ENCODE measurements at regions not wholly inside any gene's neighbourhood (a gene's known extent, or its start where the extent isn't known, plus 50 kb on each side); places are given as distances from the start of the nearest gene placed in this dataset.

DNA sequence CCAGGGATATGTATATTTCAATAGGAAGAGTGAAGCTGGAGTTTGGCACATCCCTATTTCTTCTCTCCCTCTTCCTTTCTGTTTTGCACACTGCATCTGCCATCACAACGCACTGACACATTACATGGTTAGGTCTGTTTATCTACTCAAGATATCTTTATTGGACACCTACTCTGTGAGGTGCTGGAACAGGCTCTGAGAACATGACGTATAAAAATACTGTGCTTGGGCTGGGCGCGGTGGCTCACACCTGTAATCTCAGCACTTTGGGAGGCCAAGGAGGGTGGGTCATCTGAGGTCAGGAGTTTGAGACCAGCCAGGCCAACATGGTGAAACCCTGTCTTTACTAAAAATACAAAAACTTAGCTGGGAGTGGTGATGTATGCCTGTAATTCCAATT is 653.3 kb downstream of the SLC4A3 start:
- Histone ChIP-seq H3K36me3 (no peaks in the 10 kb centered on the region), H3K4me3 (no peak overlapping the region), H3K9ac (no peak overlapping the region), H3K27me3 (no peaks in the 10 kb centered on the region), H3K27ac (no peak overlapping the region), H4K20me1 (no peaks in the 10 kb centered on the region), H3K9me3 (replicated peaks in 1 of 11) (no peaks in the 10 kb centered on the region), H3K4me1 (peaks cover 0 to 9% (median 3%) of the 10 kb centered on the region in 10 experiments; a peak in 8 of 20 replicates), H3K4me2 (peak overlapping the region in 5 of 11 experiments; percentile 6 to 63 (median 35); a peak in 6 of 22 replicates)
- TF ChIP-seq Cebpa-rat (IDR thresholded peaks at IDR 0.05) = no peak

DNA sequence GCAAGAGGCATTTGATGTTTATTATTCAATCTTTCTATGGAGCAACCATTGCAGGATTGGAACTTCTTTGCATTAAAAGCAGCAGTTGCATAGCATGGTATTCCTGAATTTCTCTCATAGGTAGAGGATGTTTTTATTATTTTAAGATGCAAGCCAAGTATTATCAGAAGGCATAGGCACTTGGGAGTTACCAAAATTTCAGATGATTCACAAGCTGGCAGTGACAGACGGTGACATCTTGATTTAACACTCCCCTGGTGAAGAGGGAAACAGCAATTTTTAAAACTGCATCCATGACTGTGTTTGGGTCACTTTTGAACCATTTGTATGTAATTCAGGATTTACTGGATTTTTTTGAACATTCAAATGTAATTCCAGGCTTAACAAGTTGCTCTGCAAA is 654.3 kb downstream of the SLC4A3 start:
- H3K36me3 ChIP-seq = no peaks in the 10 kb centered on the region
- H3K4me3 ChIP-seq = no peak overlapping the region
- no peaks in the 10 kb centered on the region for H3K9me3 ChIP-seq (replicated peaks in 1 of 11)
- H4K20me1 ChIP-seq = no peaks in the 10 kb centered on the region
- no peak overlapping the region for H3K27ac ChIP-seq
- H3K9ac ChIP-seq = no peak overlapping the region
- peaks cover 0 to 9% (median 3%) of the 10 kb centered on the region in 10 experiments; a peak in 8 of 20 replicates for H3K4me1 ChIP-seq
- H3K4me2 ChIP-seq = peak overlapping the region in 4 of 11 experiments; percentile 6 to 63 (median 32); a peak in 3 of 22 replicates
- no peaks in the 10 kb centered on the region for H3K27me3 ChIP-seq
- no peak for TF ChIP-seq Cebpa-rat (IDR thresholded peaks at IDR 0.05)

DNA sequence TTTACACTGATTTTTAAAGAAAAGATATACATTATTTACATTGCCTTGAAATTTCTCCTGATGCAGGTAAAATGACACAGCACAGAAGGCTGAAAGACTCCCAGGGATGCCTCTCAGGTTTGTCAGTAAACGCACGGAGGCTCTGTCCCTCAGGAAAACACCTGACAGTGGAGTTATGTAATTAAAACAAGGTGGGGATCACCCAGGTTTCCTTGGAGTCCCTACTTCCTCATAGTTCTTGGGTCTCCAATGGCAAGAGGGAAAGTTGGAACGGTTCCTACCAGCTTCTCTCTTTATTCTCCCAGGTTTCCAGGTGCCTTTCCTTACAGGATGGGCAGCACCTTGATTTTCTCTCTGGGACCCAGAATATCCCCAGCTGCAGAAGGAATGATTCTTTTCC is 654.8 kb downstream of the SLC4A3 start:
- H3K4me3 ChIP-seq = no peak overlapping the region
- no peaks in the 10 kb centered on the region for H3K27me3 ChIP-seq
- no peak overlapping the region for H3K4me2 ChIP-seq
- no peaks in the 10 kb centered on the region for H4K20me1 ChIP-seq
- H3K27ac ChIP-seq = no peak overlapping the region
- no peak overlapping the region for H3K9ac ChIP-seq
- no peaks in the 10 kb centered on the region for H3K36me3 ChIP-seq
- H3K9me3 ChIP-seq (replicated peaks in 1 of 11) = no peaks in the 10 kb centered on the region
- TF ChIP-seq Cebpa-rat (IDR thresholded peaks at IDR 0.05) = no peak
- peaks cover 0 to 9% (median 3%) of the 10 kb centered on the region in 10 experiments; a peak in 8 of 20 replicates for H3K4me1 ChIP-seq

DNA sequence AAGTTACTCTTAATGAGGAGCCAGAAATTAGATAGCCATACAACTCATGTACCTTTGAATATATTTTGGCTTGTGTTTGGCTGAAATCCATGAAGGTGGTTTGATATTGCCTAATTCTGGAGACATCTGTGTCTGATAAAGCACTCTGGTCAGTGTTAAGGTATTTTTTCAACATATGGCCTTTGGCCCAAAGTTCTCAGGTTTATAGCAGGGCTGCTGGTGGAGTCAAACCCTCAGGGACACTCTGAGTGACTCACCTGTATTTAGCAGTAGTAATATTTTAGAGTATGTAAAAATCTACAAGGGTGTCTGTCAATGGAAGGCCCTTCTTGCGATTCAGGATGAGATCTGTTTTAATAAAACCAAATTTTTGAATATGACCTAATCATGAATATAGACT is 666.5 kb downstream of the SLC4A3 start:
- Histone ChIP-seq H3K27ac (no peak overlapping the region), H3K4me3 (no peak overlapping the region), H4K20me1 (no peaks in the 10 kb centered on the region), H3K27me3 (no peaks in the 10 kb centered on the region), H3K4me1 (peaks cover 0 to 9% (median 4%) of the 10 kb centered on the region in 10 experiments; a peak in 7 of 20 replicates), H3K4me2 (no peak overlapping the region), H3K36me3 (no peaks in the 10 kb centered on the region), H3K9ac (no peak overlapping the region), H3K9me3 (replicated peaks in 1 of 11) (no peaks in the 10 kb centered on the region)
- no peak for TF ChIP-seq Cebpa-rat (IDR thresholded peaks at IDR 0.05)

DNA sequence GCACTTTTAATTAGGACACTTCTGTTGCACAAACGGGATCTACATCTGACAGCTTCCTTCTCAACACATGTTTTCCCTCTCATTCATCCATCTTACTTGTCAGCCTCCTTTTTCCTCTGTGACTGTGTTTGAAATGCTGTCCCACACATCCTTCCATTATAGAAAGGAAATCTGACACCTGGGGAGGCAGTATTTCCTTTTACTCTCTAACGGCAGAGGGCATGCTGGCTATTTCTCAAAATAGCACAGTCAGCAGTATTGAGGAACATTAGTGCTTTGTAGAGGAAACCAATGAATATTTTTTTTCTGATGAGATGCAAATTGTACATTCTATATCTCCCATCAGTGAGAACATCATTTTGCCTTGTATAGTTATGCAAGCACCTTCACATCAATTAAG is 668.7 kb downstream of the SLC4A3 start:
- no peak for TF ChIP-seq Cebpa-rat (IDR thresholded peaks at IDR 0.05)
- Histone ChIP-seq H4K20me1 (no peaks in the 10 kb centered on the region), H3K4me3 (no peak overlapping the region), H3K27ac (no peak overlapping the region), H3K4me2 (peak overlapping the region in 5 of 11 experiments; percentile 9 to 26 (median 10); a peak in 6 of 22 replicates), H3K9me3 (replicated peaks in 1 of 11) (no peaks in the 10 kb centered on the region), H3K36me3 (no peaks in the 10 kb centered on the region), H3K9ac (no peak overlapping the region), H3K4me1 (peaks cover 0 to 14% (median 4%) of the 10 kb centered on the region in 10 experiments; a peak in 8 of 20 replicates), H3K27me3 (no peaks in the 10 kb centered on the region)

DNA sequence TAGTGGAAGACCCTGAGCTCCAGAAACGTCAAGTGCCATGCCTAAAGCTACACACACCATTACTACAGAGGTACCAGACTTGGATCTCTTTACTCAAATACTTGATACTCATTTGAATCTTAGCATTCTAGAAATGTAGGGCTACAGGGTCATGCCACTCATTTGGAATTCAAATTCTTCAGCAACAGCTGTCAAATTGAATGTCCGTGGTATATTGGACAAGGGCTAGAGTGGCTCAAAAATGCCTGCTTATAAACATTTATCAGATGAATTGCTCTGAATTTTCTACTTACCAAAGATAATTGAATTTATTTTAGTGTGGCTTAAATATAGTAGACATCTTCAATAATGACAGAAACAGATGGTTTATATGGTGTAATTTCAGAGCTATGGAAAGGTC is 669.7 kb downstream of the SLC4A3 start:
- H3K4me1 ChIP-seq = peaks cover 0 to 16% (median 4%) of the 10 kb centered on the region in 10 experiments; a peak in 8 of 20 replicates
- no peak for TF ChIP-seq Cebpa-rat (IDR thresholded peaks at IDR 0.05)
- no peaks in the 10 kb centered on the region for H3K9me3 ChIP-seq (replicated peaks in 1 of 11)
- H3K27ac ChIP-seq = no peak overlapping the region
- H4K20me1 ChIP-seq = no peaks in the 10 kb centered on the region
- no peaks in the 10 kb centered on the region for H3K36me3 ChIP-seq
- no peak overlapping the region for H3K4me2 ChIP-seq
- H3K9ac ChIP-seq = no peak overlapping the region
- no peaks in the 10 kb centered on the region for H3K27me3 ChIP-seq
- no peak overlapping the region for H3K4me3 ChIP-seq

DNA sequence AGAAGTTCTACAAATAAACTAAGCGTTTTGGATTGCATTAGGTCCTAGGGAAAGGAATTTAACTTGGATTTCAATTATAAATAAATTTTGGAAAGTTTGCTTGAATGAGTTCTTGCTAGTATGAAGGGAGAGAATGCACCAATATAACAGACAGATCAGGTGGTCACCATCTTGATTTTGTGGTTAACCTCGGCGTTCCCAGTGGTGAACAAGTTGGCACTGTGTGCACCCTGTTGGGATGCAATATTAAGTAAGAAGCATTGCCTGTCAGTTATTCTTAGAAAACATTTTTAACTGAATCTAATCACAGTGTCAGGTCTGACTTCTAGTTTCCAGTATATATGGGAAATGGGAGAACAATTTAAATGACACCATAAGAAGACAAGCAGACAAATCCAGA is 673.4 kb downstream of the SLC4A3 start:
- TF ChIP-seq Cebpa-rat (IDR thresholded peaks at IDR 0.05) = no peak
- H3K9me3 ChIP-seq (replicated peaks in 1 of 11) = no peaks in the 10 kb centered on the region

DNA sequence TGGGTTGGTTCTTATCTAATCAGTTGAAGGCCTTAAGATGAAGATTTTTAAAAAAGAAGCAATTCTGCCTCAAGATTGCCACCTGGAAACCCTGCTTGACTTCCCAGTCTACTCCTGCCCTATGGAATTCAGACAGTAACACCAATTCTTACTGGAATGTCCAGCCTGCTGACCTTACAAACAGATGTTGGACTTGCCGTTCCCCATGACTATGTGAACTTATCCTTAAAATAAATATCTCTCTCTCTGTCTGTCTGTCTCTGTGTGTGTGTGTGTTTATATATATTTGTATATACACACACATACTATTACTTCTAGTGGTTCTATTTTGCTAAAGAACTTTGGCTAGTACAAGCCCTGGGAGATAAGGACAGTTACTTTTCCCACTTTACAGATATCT is 675.3 kb downstream of the SLC4A3 start:
- Histone ChIP-seq H3K36me3 (no peaks in the 10 kb centered on the region), H3K9ac (no peak overlapping the region), H3K4me1 (peaks cover 0 to 9% (median 0%) of the 10 kb centered on the region in 10 experiments; a peak in 6 of 20 replicates), H3K27ac (no peak overlapping the region), H3K9me3 (replicated peaks in 1 of 11) (no peaks in the 10 kb centered on the region), H4K20me1 (no peaks in the 10 kb centered on the region), H3K4me3 (no peak overlapping the region), H3K4me2 (no peak overlapping the region), H3K27me3 (no peaks in the 10 kb centered on the region)
- TF ChIP-seq Cebpa-rat (IDR thresholded peaks at IDR 0.05) = no peak

More for the DNA sequence above, 673.4 kb downstream of the SLC4A3 start:
- H3K4me2 ChIP-seq = peak overlapping the region in 5 of 11 experiments; percentile 6 to 26 (median 13); a peak in 3 of 22 replicates
- no peak overlapping the region for H3K4me3 ChIP-seq
- no peak overlapping the region for H3K9ac ChIP-seq
- no peaks in the 10 kb centered on the region for H3K36me3 ChIP-seq
- no peaks in the 10 kb centered on the region for H4K20me1 ChIP-seq
- H3K27me3 ChIP-seq = no peaks in the 10 kb centered on the region
- no peak overlapping the region for H3K27ac ChIP-seq
- H3K4me1 ChIP-seq = peaks cover 0 to 14% (median 4%) of the 10 kb centered on the region in 10 experiments; a peak in 8 of 20 replicates

DNA sequence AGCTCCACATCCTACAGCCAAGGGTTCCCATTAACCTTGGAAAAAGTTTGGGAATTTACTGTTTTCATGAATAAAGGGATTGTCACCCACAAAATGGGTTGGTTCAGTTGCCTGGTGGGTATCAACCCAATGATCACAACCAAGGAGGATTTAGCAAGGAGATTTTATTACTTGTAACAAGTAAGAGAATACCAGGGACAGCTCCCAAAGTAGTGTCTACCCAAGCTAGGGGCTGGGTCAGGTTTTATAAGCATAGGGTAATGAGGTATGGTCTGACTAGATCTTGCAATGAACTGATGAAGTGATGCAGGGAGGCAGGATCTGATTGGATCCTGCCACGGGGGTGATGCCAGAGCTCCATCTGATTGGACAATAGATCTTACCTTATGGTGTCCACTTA is 681.8 kb downstream of the SLC4A3 start:
- no peaks in the 10 kb centered on the region for H3K27me3 ChIP-seq
- no peaks in the 10 kb centered on the region for H4K20me1 ChIP-seq
- H3K9ac ChIP-seq = no peak overlapping the region
- H3K4me1 ChIP-seq = no peaks in the 10 kb centered on the region
- no peak overlapping the region for H3K27ac ChIP-seq
- H3K4me3 ChIP-seq = no peak overlapping the region
- H3K9me3 ChIP-seq (replicated peaks in 1 of 11) = no peaks in the 10 kb centered on the region
- H3K4me2 ChIP-seq = no peak overlapping the region
- no peak for TF ChIP-seq Cebpa-rat (IDR thresholded peaks at IDR 0.05)
- no peaks in the 10 kb centered on the region for H3K36me3 ChIP-seq

DNA sequence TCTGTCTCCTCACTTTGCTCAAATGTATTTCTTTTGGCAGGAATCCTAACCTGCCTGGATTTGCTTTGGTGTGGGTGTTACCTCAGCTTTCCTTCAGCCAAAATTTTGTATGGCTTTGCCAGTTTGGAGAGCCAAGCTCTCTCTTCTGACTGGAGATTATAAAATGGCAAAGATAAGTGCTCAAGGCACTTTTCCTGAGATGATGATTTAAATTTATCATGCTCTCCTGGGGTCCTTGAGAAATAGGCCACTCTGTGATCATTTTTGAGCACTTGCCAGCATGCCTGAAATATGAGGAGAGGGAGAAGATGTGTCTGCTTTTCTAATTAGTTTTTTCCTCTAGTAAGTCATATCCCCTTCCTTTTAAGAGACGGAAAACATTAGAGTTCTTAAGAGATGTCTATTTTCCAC is 683.0 kb downstream of the SLC4A3 start:
- H3K27me3 ChIP-seq = no peaks in the 10 kb centered on the region
- no peaks in the 10 kb centered on the region for H4K20me1 ChIP-seq
- H3K9me3 ChIP-seq (replicated peaks in 1 of 11) = no peaks in the 10 kb centered on the region; a peak in 1 of 22 replicates
- no peaks in the 10 kb centered on the region for H3K36me3 ChIP-seq
- H3K9ac ChIP-seq = no peak overlapping the region
- no peaks in the 10 kb centered on the region for H3K4me1 ChIP-seq
- no peak overlapping the region for H3K4me3 ChIP-seq
- H3K27ac ChIP-seq = no peak overlapping the region
- no peak for TF ChIP-seq Cebpa-rat (IDR thresholded peaks at IDR 0.05)
- H3K4me2 ChIP-seq = no peak overlapping the region
